NCI-H2227 (cell line): ENCODE measurements at regions not wholly inside any gene's neighbourhood (a gene's known extent, or its start where the extent isn't known, plus 50 kb on each side); places are given as distances from the start of the nearest gene placed in this dataset.

ENCODE experiments used
- DNase-seq: peaks from one replicate; lab custom pipeline; 2025; ENCODE audit not compliant: unreplicated experiment; lab: John Stamatoyannopoulos, UW

DNA sequence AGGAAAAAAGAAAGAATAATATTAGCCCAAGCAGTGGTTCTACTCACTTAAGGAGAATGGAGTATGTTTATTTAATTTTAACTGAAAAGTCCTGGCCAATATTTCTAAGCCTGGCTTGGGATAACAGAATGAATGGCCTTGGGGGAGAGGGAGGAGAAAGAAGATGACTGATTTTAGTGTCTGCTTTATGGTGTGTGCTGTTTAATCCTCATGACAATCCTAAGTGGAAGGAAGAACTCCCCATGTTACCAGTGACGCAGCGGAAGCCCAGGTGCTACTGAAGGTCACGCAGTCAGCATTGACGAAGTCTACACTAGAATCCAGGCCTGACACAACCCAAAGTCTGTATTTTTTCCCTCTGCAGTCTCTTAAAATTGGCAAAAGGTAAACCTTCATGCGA is 50.5 kb downstream of the PALM2AKAP2 start:
- DNase-seq = no peak

DNA sequence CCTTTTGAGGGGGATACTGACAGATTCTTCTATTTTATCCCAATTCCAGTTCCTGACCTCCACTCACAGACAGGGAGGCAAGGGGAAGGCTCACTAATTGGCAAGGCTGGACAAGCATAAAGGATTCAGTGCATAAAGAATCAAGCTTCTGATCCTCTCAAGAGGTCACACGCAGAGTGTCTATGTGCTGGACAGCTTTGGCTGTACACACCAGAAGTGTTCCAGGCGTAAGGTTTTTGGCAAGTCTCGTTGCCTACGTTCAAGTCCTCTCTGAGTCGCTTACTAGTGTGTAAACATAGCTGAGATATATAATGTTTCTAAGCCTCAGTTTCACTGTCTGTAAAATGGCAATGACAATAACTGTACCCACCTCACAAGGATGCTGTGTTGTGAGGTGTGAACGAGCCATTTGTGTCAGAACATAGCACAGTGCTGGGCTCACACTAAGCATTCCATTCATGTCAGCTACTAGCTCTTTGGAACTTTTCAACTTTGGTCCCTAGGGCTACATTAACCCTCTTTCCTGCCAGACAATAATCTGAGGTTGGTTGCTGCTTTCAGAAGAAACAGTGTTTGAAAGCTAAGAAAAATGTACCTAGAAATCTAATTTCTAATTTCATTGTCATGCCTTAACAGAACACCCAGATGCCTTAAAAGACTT is 52.1 kb downstream of the PALM2AKAP2 start:
- no peak for DNase-seq

DNA sequence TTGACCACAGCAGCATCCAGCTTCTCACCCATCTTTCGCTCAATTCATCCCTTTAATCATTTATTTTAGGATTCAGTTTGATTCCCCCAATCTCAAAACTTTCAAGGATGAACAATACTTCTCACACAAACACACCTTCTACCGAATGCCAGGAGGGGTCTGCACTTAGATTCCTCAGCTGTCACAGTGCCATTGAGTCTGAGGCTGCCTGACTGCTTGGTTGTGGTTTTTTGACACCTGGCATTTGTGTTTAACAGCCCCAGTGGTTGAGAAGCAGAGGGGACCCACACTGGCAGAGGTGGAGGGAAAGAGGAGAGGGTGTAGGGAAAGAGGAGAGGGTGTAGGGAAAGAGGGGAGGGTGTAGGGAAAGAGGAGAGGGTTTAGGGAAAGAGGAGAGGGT is 54.9 kb downstream of the PALM2AKAP2 start:
- DNase-seq = no peak

DNA sequence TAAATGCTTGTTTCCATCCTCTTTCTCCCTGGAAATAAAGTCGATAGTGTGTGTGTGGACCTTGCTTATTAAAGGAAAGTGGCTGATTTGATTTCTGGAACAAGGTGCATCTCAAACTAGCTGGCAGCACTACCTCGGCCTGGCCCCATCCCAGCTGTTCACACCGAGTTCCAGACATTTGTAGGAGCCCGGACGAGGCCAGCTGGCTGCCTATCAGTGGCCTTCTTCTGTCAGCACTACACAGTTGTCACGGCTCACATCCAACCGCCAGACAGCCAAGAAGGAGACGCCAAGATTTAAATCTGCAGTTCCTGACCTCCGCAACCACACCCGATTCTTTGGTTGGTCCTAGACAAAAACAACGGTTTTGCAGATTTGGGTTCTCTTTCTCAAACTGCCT is 63.6 kb downstream of the PALM2AKAP2 start:
- no peak for DNase-seq

DNA sequence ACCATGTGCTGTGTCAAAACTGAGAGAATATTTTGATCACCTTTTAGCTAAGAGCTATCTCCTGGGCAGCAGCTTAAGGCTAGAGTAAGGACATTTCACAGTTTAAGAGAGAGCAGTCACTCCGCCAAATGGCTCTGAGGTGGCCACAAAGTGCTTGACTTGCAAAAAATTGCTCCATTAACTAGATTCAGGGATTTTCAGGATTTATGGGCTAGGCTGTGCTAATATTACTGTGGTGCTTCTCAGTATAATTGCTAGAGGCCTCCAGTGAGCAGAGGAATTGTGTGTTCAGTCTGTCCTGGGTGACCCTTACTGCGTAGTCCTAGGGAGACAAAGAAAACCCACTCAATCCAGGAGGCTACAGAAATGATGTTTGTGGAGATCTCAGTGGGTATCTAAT is 65.2 kb downstream of the PALM2AKAP2 start:
- no peak for DNase-seq

DNA sequence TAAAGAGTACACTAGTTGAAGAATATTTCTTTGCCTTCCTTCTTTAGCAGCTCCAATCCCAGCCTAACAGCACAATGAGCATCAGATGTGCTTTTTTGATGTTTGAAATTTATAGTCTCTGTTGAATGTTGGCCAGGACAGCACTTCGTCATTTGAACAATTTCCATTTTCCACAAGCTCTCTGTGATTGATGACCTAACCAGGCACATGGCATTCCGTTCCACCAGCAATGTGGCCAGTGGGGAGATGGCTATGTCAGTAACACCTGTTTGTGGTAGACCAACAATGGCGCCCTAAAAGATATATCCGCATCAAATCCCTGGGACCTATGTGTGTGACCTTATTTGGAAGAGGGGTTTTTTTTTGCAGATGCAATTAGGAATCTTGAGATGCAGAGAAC is 66.8 kb downstream of the PALM2AKAP2 start:
- no peak for DNase-seq

DNA sequence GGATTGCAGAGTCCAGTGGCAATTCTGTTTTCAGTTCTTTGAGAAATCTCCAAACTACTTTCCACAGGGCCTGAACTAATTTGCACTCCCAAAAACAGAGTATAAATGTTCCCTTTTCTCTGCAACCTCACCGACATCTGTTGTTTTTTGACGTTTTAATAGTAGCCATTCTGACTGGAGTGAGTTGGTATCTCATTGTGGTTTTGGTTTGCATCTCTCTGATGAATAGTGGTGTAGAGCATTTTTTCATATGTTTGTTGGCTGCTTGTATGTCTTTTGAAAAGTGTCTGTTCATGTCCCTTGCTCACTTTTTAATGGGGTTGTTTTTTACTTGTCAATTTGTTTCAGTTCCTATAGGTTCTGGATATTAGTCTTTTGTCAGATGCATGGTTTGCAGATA is 72.6 kb downstream of the PALM2AKAP2 start:
- no peak for DNase-seq

DNA sequence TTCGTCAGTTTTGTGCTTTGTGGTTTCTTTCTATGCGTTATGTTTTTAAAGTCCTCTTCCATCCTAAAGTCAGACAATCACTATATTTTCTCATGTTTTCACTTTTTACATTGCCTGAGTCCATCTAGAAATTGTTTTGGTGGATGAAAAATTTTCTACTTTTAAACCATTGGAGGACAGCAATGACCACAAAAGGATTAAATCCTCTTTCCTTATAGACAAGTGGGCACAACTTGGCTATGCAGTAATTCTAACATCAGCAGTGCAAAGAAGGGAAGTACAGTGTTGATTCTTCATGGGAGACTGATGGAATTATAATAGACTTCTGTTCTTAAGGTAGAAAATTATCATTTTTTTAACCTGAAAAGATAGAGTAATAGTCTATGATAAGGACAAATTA is 75.5 kb downstream of the PALM2AKAP2 start:
- no peak for DNase-seq

DNA sequence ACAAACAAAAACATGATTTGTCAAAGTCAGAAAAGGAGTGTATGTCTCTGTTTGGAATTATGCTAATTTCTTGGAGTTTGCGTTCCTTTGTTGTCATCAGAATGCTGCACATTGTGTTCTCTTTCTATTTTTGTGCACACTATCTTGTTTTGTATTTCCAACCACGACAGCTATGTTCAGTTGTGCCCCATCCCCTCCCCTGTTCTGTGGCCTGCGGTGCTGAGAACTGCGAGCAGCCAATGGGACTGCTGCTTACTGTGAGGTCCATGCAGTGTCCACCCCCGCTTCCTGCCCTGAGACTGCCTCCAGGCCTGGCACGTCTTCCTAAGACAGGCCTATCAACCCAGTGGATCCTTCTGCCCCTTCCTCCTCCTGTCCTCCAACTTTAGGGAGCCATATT is 76.8 kb downstream of the PALM2AKAP2 start:
- DNase-seq = no peak

DNA sequence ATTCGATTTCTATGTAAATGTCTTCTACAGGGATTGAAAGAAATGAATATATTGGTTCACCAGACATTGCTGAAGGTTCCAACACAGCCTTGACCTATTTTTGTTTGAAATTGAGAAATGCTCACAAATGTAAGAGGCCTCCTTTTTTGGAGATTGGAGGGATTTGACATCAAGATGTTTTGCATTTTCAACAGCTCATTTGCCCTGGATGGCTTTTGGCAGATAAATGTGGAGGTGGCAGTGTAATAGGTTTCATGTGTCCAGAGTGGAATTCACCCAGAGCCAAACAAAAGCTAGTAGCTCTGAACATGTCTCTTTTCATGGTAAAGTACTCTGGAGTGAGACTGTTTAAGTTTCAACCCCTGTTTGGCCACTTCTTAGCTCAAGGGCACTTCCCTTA is 77.3 kb downstream of the PALM2AKAP2 start:
- no peak for DNase-seq

DNA sequence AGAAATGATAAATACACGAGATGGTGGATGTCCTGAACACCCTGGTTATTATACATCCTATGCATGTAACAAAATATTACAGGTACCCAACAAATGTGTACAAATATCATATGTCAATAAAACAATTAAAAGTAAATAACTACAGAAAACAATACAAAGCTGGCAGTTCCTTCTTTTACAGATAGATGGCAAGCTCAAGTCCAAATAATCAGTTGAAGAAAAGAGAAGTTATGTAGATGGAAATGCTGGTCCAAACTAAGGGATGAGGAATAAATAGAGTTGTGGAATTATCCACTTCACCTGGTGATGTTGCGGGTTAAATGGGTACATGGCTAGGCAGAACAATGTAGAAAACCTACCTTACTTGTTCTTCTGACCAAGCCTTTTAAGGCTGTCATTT is 79.4 kb downstream of the PALM2AKAP2 start:
- DNase-seq = no peak

DNA sequence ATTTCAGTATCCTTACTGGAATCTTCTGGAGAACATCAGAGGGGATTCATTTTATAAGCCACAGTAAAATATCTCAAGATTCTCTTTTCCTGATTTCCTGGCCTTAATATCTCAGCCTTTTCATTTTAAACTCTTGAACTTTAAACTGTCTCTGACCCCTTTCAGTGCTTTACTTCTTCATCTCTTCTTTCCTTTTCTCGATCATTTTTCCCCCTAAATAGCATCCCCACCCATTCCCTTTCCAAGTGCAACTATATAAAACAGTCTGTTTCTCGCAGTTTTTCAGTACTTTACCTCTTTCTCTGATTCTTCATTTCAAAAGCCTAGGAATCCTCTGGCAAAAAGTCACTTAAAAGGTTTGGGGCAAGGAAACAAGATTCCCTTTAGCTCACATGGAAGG is 80.5 kb downstream of the PALM2AKAP2 start:
- no peak for DNase-seq

DNA sequence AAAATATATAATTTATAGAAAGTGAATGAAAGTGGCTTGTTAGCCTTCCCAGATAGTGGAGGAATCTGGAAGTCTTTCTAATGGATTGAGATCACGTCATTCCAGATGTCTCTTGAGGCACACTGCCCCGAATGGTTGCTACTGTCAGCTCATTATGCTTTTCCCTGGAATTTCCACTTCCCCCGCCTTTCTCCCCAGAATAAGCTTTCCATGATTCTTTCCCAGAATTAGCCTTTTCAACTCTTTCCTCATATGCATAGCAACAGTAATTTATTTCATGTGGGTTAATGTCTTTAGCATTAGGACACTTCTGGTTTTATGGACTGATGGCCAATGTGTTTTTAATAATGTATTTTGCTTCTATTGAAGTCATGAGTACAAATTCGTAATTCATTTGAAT is 81.5 kb downstream of the PALM2AKAP2 start:
- DNase-seq = no peak

DNA sequence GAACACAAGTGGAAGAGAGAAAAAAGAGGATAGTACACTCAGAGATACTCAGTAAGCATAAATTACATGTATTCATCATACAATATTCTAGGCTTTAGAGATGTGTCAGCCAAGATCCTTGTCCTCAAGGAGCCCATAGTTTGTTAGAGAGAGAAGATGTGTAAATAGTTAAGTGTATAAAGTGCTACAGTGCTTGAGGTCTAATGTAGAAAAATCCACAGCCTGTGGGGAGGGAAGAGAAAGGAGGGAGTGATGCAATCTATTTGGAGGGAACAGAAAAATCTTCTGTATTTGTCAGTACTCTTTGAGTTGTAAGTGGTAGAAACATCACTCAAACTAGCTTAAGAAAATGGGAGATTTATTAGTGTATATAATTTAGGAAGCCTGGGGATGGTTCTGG is 81.9 kb downstream of the PALM2AKAP2 start:
- no peak for DNase-seq

DNA sequence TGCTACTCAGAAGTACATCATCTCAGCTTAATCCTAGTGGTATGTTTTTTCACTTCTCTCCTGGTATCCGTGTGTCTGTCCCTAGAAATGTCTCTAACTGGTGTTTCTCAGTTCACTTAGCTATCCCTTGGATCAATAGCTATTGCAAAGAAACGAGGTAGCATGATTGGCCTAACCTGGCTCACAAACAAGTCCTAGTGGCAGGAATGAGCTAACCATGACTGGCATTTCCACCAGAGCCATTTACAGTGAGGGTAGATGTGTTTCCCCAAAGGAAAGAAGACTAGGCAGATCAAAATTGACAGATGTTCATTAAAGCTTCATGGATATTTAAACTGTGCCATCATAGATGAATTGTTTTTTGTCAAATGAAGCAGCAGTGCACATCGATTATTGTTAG is 82.5 kb downstream of the PALM2AKAP2 start:
- no peak for DNase-seq

DNA sequence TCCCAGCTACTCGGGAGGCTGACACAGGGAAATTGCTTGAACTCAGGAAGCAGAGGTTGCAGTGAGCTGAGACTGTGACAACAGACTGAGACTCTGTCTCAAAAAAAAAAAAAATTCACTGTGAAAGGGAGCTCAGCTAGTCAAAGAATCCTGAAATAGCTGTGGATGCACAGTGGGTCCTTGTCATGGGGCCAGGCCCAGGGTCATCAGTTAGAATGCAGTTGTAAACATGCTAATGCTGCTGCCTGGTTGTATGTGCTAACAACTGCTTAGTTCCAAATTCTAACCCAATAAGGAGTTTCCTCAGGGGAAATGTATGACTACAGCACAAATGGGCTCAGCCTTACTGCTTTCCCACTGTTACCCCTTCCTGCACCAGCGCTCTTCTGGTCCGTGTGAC is 84.0 kb downstream of the PALM2AKAP2 start:
- DNase-seq = no peak

DNA sequence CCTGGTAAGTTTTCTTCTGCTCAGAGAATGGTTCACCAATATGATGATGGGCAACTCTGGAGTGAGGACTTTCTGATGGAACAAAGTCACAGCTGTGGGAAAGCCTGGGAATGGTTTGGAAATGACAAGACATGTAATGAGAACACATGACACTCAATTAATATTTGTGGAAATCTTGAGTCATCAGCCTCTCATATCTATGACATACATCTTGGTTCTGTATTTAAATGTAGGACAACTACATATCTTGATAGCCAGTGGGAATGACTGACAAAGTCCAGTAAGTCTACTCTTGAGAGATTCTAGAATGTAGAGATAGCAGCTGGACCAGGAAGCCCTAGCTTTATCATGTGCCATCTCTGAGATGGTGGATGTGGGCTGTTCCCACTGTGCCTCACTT is 85.5 kb downstream of the PALM2AKAP2 start:
- DNase-seq = no peak

DNA sequence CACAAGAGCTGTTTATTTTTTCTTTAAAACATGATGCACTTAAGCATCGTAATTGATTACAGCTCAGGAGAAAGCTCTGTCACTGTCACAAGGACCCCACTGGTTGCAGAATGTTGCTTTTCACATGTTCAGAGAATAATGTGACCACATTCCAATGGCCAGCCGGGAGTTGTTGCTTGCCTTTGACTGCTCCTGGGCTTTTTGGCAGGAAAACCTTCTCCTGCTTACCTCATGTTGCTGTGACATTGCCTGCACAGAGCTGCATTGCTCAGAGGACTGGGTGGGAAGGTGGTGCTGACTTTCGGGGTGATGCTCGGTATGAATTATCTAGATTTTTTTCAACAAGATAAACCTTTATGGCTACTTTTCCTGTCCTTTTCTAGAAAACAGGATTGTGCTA is 88.2 kb downstream of the PALM2AKAP2 start:
- no peak for DNase-seq

DNA sequence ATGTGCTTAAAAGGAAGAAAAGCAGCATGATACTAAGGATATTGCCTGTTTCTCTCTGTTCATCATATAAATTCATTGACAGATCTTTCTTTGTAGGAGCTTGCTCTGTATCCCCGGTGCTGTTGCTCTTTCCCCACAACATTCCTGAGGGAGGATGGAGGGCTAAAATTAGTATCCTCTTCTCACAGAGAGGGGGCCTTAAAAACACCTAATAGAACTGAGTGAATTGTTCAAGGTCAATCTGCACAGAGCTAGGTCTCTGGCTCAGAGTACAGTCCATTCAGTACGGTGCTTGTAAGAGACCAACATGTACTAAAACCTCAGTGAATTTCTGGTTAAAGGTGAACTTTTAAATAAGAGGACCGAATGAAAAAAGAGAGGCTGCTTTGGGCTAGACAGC is 88.7 kb downstream of the PALM2AKAP2 start:
- DNase-seq = no peak

DNA sequence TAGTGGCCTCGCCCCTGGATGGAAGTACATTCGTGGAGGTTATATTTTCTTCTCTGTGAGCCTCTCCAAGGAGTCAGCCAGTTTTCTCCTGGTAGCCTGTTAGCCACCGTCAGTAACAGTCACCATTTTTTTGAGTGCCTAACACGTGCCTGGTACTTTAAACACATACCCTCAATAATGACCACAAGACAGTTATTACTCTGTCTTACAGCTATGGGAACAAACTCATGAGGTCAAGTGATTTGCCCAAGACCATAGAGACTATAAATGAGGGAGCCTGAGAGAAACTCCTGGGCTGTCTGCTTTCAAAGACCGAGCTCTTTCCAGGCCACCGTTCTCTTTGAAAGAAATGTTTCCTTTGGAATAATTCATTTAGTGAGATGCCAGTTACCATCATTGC is 90.4 kb downstream of the PALM2AKAP2 start:
- no peak for DNase-seq

DNA sequence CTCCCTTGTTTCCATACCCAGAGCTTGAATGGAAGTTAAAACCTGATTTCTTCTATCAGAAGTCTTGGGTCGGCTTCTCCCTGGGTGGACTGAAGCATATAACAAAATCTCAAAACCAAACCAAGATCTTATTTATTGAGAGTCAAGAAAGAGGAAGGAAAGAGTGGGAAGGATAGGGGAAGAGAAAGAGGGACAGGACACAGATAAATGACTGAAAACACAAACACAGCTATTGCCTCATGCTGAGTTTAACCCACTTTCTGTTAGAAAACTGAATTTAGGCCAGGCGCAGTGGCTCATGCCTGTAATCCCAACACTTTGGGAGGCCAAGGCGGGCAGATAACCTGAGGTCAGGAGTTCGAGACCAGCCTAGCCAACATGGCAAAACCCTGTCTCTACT is 92.9 kb downstream of the PALM2AKAP2 start:
- DNase-seq = no peak

DNA sequence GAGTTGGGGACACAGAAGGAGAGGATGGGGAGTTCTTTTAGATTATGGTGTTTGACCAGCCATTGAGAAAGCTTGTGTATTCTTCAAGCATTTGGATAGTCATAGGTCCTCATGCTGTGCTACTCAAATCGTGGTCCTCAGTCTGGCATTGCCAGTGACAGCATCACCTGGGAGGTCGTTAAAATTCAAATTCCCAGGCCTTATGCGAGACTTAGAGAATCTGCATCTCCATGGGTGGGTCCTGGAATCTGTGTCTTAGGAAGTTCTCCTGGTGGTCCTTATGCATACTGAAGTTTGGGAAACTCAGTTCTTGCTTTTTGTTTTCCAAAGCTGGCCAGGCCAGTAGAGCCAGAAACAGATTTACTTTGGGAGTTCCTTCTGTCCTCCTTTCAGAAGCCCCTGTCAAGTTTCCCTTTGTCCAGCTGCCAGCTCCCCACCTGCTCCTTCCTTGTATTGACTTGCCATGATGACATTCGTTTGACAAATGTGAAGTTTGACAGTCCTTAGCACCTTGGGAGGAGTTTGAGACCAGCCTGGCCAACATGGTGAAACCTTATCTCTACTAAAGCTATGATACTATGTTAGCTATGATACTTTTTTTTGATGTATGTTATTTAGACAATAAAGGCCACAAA is 95.6 kb downstream of the PALM2AKAP2 start:
- no peak for DNase-seq
